Testis (tissue), 2 donors: ENCODE measurements at regions not wholly inside any gene's neighbourhood (a gene's known extent, or its start where the extent isn't known, plus 50 kb on each side); places are given as distances from the start of the nearest gene placed in this dataset.

Source experiments
- DNase-seq: peaks from one replicate; pipeline ENCODE4 v3.0.0-alpha.2; 2019
- H3K27ac ChIP-seq, 2 donors: fragments of 200-600 bp; sonication (generic); one replicate each; pipeline ENCODE4 v1.5.1; 2019
- H3K27me3 ChIP-seq: fragments of 200-600 bp; sonication (generic); one replicate; pipeline ENCODE4 v1.5.1; 2019
- H3K36me3 ChIP-seq: fragments of 200-600 bp; sonication (generic); one replicate; pipeline ENCODE4 v1.5.1; 2017; ENCODE audit warnings: low read depth; ENCODE audit errors: missing control alignments
- H3K4me1 ChIP-seq: fragments of 200-600 bp; sonication (generic); one replicate; pipeline ENCODE4 v1.5.1; 2019
- H3K4me3 ChIP-seq, 2 donors: fragments of 200-600 bp; sonication (generic); one replicate each; pipeline ENCODE4 v1.5.1; 2017 to 2019
- H3K9me3 ChIP-seq: fragments of 200-600 bp; sonication (generic); one replicate; pipeline ENCODE4 v1.5.1; 2017
- CTCF ChIP-seq, 3 experiments: fragments of 450-650 bp in 2 of 3; fragments of 200-600 bp in 1 of 3; sonication (generic) in 1 of 3; IDR thresholded peaks; one replicate each; pipeline ENCODE4 v1.5.1; 2016 to 2019; ENCODE audit warnings: antibody characterized with exemption in 3 of 3, mild to moderate bottlenecking in 2 of 3, moderate library complexity in 1 of 3
- POLR2A ChIP-seq: fragments of 450-650 bp; IDR thresholded peaks from one replicate; pipeline ENCODE4 v1.6.1; 2017; ENCODE audit warnings: antibody characterized with exemption, mild to moderate bottlenecking, moderate library complexity
- WGBS, 2 donors: methylation state at CpG; one replicate each; pipeline ENCODE4 v1.1.5; 2018; 5-methylcytosine and 5-hydroxymethylcytosine counted together
- intact Hi-C: fragments of 100-400 bp; cut with DNase I; formaldehyde crosslinking; loops from one replicate; pipeline ENCODE4 v1.15.1; 2023; ENCODE audit warnings: low total_unique reads

GRCh38 chr4:156521631-156522030, 450.0 kb downstream of the PDGFC start:
- WGBS, 2 donors, result 78 to 85% methylated on average over 3 of the region's 3 CpGs
- H3K27me3 ChIP-seq, result no peaks in the 10 kb centered on the region
- no peak overlapping the region for H3K4me3 ChIP-seq
- TF ChIP-seq CTCF (IDR thresholded peaks at IDR 0.05), result no peak
- no peak for TF ChIP-seq POLR2A
- H3K9me3 ChIP-seq, result no peaks in the 10 kb centered on the region
- no peaks in the 10 kb centered on the region for H3K4me1 ChIP-seq
- DNase-seq, result no peak
- H3K36me3 ChIP-seq, result no peaks in the 10 kb centered on the region
- no peak overlapping the region for H3K27ac ChIP-seq
- intact Hi-C loops, result no loop called here

- TF ChIP-seq CTCF (IDR thresholded peaks at IDR 0.05) (no peak), POLR2A (no peak)
- Histone ChIP-seq H3K9me3 (no peaks in the 10 kb centered on the region), H3K4me3 (no peak overlapping the region), H3K27ac (no peak overlapping the region), H3K27me3 (no peaks in the 10 kb centered on the region), H3K4me1 (no peaks in the 10 kb centered on the region), H3K36me3 (no peaks in the 10 kb centered on the region)
- 81 to 97% methylated on average over 2 of the region's 2 CpGs for WGBS, 2 donors
- intact Hi-C loops, result no loop called here
- DNase-seq, result no peak
Measured at GRCh38 chr4:156517956-156518355, 453.6 kb downstream of the PDGFC start.

- no peaks in the 10 kb centered on the region for H3K36me3 ChIP-seq
- no peaks in the 10 kb centered on the region for H3K4me1 ChIP-seq
- no peak for TF ChIP-seq CTCF (IDR thresholded peaks at IDR 0.05)
- no peak for TF ChIP-seq POLR2A
- H3K27ac ChIP-seq, result no peak overlapping the region
- DNase-seq, result no peak
- intact Hi-C loops, result no loop called here
- WGBS, 2 donors, result 57 to 68% methylated on average over 1 of the region's 1 CpG
- no peaks in the 10 kb centered on the region for H3K27me3 ChIP-seq
- no peaks in the 10 kb centered on the region for H3K9me3 ChIP-seq
- no peak overlapping the region for H3K4me3 ChIP-seq
Measured at GRCh38 chr4:156517546-156517945, 454.1 kb downstream of the PDGFC start.

- TF ChIP-seq CTCF (IDR thresholded peaks at IDR 0.05) (no peak), POLR2A (no peak)
- Histone ChIP-seq H3K9me3 (no peaks in the 10 kb centered on the region), H3K36me3 (no peaks in the 10 kb centered on the region), H3K4me1 (no peaks in the 10 kb centered on the region), H3K4me3 (no peak overlapping the region), H3K27me3 (no peaks in the 10 kb centered on the region), H3K27ac (no peak overlapping the region)
- WGBS, 2 donors, result 89 to 100% methylated on average over 1 of the region's 1 CpG
- intact Hi-C loops, result no loop called here
- no peak for DNase-seq
Measured at GRCh38 chr4:156516698-156517097, 454.9 kb downstream of the PDGFC start.

GRCh38 chr4:156515295-156515694, 456.3 kb downstream of the PDGFC start:
- no peak for TF ChIP-seq POLR2A
- H3K27ac ChIP-seq, result no peak overlapping the region
- no peaks in the 10 kb centered on the region for H3K9me3 ChIP-seq
- no peak for DNase-seq
- intact Hi-C loops, result no loop called here
- no peak overlapping the region for H3K4me3 ChIP-seq
- no peaks in the 10 kb centered on the region for H3K4me1 ChIP-seq
- H3K27me3 ChIP-seq, result no peaks in the 10 kb centered on the region
- whole genome bisulfite sequencing, 2 donors, result 73 to 82% methylated on average over 3 of the region's 3 CpGs
- no peaks in the 10 kb centered on the region for H3K36me3 ChIP-seq
